ENCODE measurements at regions not wholly inside any gene's neighbourhood (a gene's known extent, or its start where the extent isn't known, plus 50 kb on each side); places are given as distances from the start of the nearest gene placed in this dataset. TPM values are rescaled to one million over a fixed set of nuclear protein-coding genes. Genes with fewer than 3 reads are reported as not detected.

Small RNA genes lying in the stretch of these regions (microRNA-seq; reads per million reads assigned to microRNA genes)
- gene MIR548AG1, result not detected

Small RNA genes lying in the stretch of these regions (small RNA-seq; reads per million reads assigned to genes)
- gene MIR548AG1 (ENCODE audit: low replicate concordance) (not detected), gene RF00019 (ENCODE audit: low replicate concordance) (not detected), gene RNU6-1325P (ENCODE audit: low replicate concordance) (not detected)
